MM.1S (cell line): ENCODE measurements at regions not wholly inside any gene's neighbourhood (a gene's known extent, or its start where the extent isn't known, plus 50 kb on each side); places are given as distances from the start of the nearest gene placed in this dataset.

Source experiments
- DNase-seq: peaks from one replicate; pipeline ENCODE4 v3.0.0-alpha.2; 2015
- H2AFZ ChIP-seq: fragments of 300-600 bp; sonication (generic); 2 replicates; pipeline ENCODE4 v1.6.0; 2016; ENCODE audit warnings: antibody characterized with exemption, low read length
- H3F3A ChIP-seq: fragments of 300-600 bp; sonication (generic); 2 replicates; pipeline ENCODE4 v1.6.1; 2016; ENCODE audit warnings: mild to moderate bottlenecking, antibody characterized with exemption, low read length, moderate library complexity, mixed read lengths; ENCODE audit not compliant: insufficient read depth
- H3K27ac ChIP-seq: fragments of 300-600 bp; sonication (generic); 2 replicates; pipeline ENCODE4 v1.5.1; 2016; ENCODE audit warnings: mild to moderate bottlenecking, low read length
- H3K27me3 ChIP-seq: fragments of 300-600 bp; sonication (generic); replicated peaks from 2 replicates; pipeline ENCODE4 v1.6.0; 2016; ENCODE audit warnings: low read length; ENCODE audit not compliant: insufficient read depth
- H3K36me3 ChIP-seq: fragments of 300-600 bp; sonication (generic); replicated peaks from 2 replicates; pipeline ENCODE4 v1.6.1; 2016; ENCODE audit warnings: mild to moderate bottlenecking, low read length, mixed read lengths; ENCODE audit not compliant: insufficient read depth
- H3K4me1 ChIP-seq: fragments of 300-600 bp; sonication (generic); 2 replicates; pipeline ENCODE4 v1.6.1; 2016; ENCODE audit warnings: low read length, mixed read lengths
- H3K4me2 ChIP-seq: fragments of 300-600 bp; sonication (generic); 2 replicates; pipeline ENCODE4 v1.6.0; 2016; ENCODE audit warnings: low read depth, low read length
- H3K4me3 ChIP-seq: fragments of 300-600 bp; sonication (generic); 2 replicates; pipeline ENCODE4 v1.5.1; 2016; ENCODE audit warnings: low read length, mixed read lengths
- H3K79me2 ChIP-seq: fragments of 300-600 bp; sonication (generic); 2 replicates; pipeline ENCODE4 v1.6.1; 2016; ENCODE audit warnings: mixed run types, low read length, mixed read lengths
- H3K9ac ChIP-seq: fragments of 300-600 bp; sonication (generic); 2 replicates; pipeline ENCODE4 v1.6.1; 2016; ENCODE audit warnings: low read length, mixed read lengths
- H3K9me2 ChIP-seq: fragments of 300-600 bp; sonication (generic); replicated peaks from 2 replicates; pipeline ENCODE4 v1.6.1; 2016; ENCODE audit warnings: mild to moderate bottlenecking, low read length, mixed read lengths; ENCODE audit not compliant: insufficient read depth
- H3K9me3 ChIP-seq: fragments of 300-600 bp; sonication (generic); replicated peaks from 2 replicates; pipeline ENCODE4 v1.6.1; 2016; ENCODE audit warnings: mild to moderate bottlenecking, low read length, mixed read lengths; ENCODE audit not compliant: insufficient read depth
- H4K20me1 ChIP-seq: fragments of 300-600 bp; sonication (generic); 2 replicates; pipeline ENCODE4 v1.6.1; 2016; ENCODE audit warnings: mild to moderate bottlenecking, low read length, moderate library complexity, mixed read lengths; ENCODE audit not compliant: insufficient read depth
- CTCF ChIP-seq: fragments of 300-600 bp; sonication (generic); IDR thresholded peaks from 2 replicates; pipeline ENCODE4 v1.5.1; 2016; ENCODE audit warnings: antibody characterized with exemption, low read length, mixed read lengths
- EZH2 ChIP-seq: fragments of 300-600 bp; sonication (generic); optimal IDR thresholded peaks from 2 replicates; pipeline ENCODE3; 2017; ENCODE audit warnings: low read depth, mild to moderate bottlenecking, antibody characterized with exemption, low read length, mixed read lengths
- EZH2phosphoT487 ChIP-seq: fragments of 300-600 bp; sonication (generic); IDR thresholded peaks from 2 replicates; pipeline ENCODE4 v1.6.1; 2018; ENCODE audit warnings: antibody characterized with exemption, low read length

- Histone ChIP-seq H3K4me3 (no peak overlapping the region), H3K79me2 (no peaks in the 10 kb centered on the region), H3K36me3 (no peaks in the 10 kb centered on the region), H3K4me1 (no peaks in the 10 kb centered on the region), H3K9me2 (no peaks in the 10 kb centered on the region), H3K9me3 (no peaks in the 10 kb centered on the region), H3K9ac (no peak overlapping the region), H2AFZ (no peak overlapping the region), H3F3A (no peaks in the 10 kb centered on the region), H3K27ac (no peak overlapping the region), H3K27me3 (no peaks in the 10 kb centered on the region), H3K4me2 (no peak overlapping the region), H4K20me1 (no peaks in the 10 kb centered on the region)
- DNase-seq: no peak
- TF ChIP-seq CTCF (no peak), EZH2phosphoT487 (no peak), EZH2 (no peak)
These were observed 371.7 kb upstream of the SASH1 start for GRCh38 chr6:147970970-147971369.

- no peak overlapping the region for H3K4me2 ChIP-seq
- H3K27ac ChIP-seq: no peak overlapping the region
- H3K9ac ChIP-seq: no peak overlapping the region
- TF ChIP-seq CTCF (no peak), EZH2phosphoT487 (no peak), EZH2 (no peak)
- no peak overlapping the region for H2AFZ ChIP-seq
- no peaks in the 10 kb centered on the region for H3K79me2 ChIP-seq
- H3K36me3 ChIP-seq: no peaks in the 10 kb centered on the region
- no peaks in the 10 kb centered on the region for H3F3A ChIP-seq
- H3K9me2 ChIP-seq: no peaks in the 10 kb centered on the region
- no peaks in the 10 kb centered on the region for H3K9me3 ChIP-seq
- no peak overlapping the region for H3K4me3 ChIP-seq
- DNase-seq: no peak
- no peaks in the 10 kb centered on the region for H4K20me1 ChIP-seq
- no peaks in the 10 kb centered on the region for H3K4me1 ChIP-seq
- no peaks in the 10 kb centered on the region for H3K27me3 ChIP-seq
These were observed 370.2 kb upstream of the SASH1 start for GRCh38 chr6:147972448-147972847.

GRCh38 chr6:147973806-147974205 is 368.8 kb upstream of the SASH1 start:
- no peaks in the 10 kb centered on the region for H3K9me3 ChIP-seq
- H3K9ac ChIP-seq: no peak overlapping the region
- DNase-seq: no peak
- no peaks in the 10 kb centered on the region for H3K9me2 ChIP-seq
- H3K36me3 ChIP-seq: no peaks in the 10 kb centered on the region
- no peaks in the 10 kb centered on the region for H3K79me2 ChIP-seq
- H3F3A ChIP-seq: no peaks in the 10 kb centered on the region
- no peak for TF ChIP-seq EZH2phosphoT487
- no peak overlapping the region for H3K4me3 ChIP-seq
- H3K27me3 ChIP-seq: no peaks in the 10 kb centered on the region
- H3K27ac ChIP-seq: no peak overlapping the region
- H3K4me1 ChIP-seq: no peaks in the 10 kb centered on the region
- no peaks in the 10 kb centered on the region for H4K20me1 ChIP-seq
- no peak overlapping the region for H2AFZ ChIP-seq
- no peak overlapping the region for H3K4me2 ChIP-seq

- Histone ChIP-seq H4K20me1 (no peaks in the 10 kb centered on the region), H3K27ac (no peak overlapping the region), H3F3A (no peaks in the 10 kb centered on the region), H3K27me3 (no peaks in the 10 kb centered on the region), H3K9me2 (no peaks in the 10 kb centered on the region), H3K79me2 (no peaks in the 10 kb centered on the region), H3K9ac (no peak overlapping the region), H3K4me2 (no peak overlapping the region), H3K4me1 (no peaks in the 10 kb centered on the region), H3K36me3 (no peaks in the 10 kb centered on the region), H2AFZ (no peak overlapping the region), H3K9me3 (no peaks in the 10 kb centered on the region), H3K4me3 (no peak overlapping the region)
- TF ChIP-seq CTCF: no peak
- no peak for TF ChIP-seq EZH2
- no peak for TF ChIP-seq EZH2phosphoT487
- DNase-seq: no peak
These were observed 368.3 kb upstream of the SASH1 start for GRCh38 chr6:147974376-147974775.
